Calu3 (cell line): ENCODE measurements at regions not wholly inside any gene's neighbourhood (a gene's known extent, or its start where the extent isn't known, plus 50 kb on each side); places are given as distances from the start of the nearest gene placed in this dataset.

Experiments used
- BruUV-seq: library from RNA; stranded (reverse); fragments of 400-500 nt; replicated peaks from 2 replicates; lab custom pipeline; 2021; lab: Mats Ljungman, UMichigan
- CTCF ChIA-PET: fragments of 300-600 bp; sonication (Branson Sonifier 250); formaldehyde crosslinking; loops from one replicate; lab custom pipeline; 2022; ENCODE audit warnings: antibody characterized with exemption; lab: Charles Lee
- DNase-seq: peaks from one replicate; pipeline ENCODE4 v3.0.0; 2022
- H3K27ac Mint-ChIP-seq: one replicate; pipeline ENCODE4 v1.8.0; 2022; ENCODE audit warnings: mixed read lengths; ENCODE audit not compliant: unreplicated experiment
- H3K27me3 Mint-ChIP-seq: one replicate; pipeline ENCODE4 v1.8.0; 2022; ENCODE audit warnings: mixed read lengths; ENCODE audit not compliant: unreplicated experiment
- H3K36me3 Mint-ChIP-seq: one replicate; pipeline ENCODE4 v1.8.0; 2022; ENCODE audit warnings: mild to moderate bottlenecking, moderate library complexity, mixed read lengths; ENCODE audit not compliant: insufficient read depth, unreplicated experiment
- H3K4me1 Mint-ChIP-seq: one replicate; pipeline ENCODE4 v1.8.0; 2022; ENCODE audit warnings: mild to moderate bottlenecking, low read depth, mixed read lengths; ENCODE audit not compliant: unreplicated experiment
- H3K4me3 Mint-ChIP-seq: one replicate; pipeline ENCODE4 v1.8.0; 2022; ENCODE audit warnings: mild to moderate bottlenecking, low read depth, moderate library complexity, mixed read lengths; ENCODE audit not compliant: unreplicated experiment
- H3K9me3 Mint-ChIP-seq: one replicate; pipeline ENCODE4 v1.8.0; 2022; ENCODE audit warnings: low read depth, mixed read lengths; ENCODE audit not compliant: unreplicated experiment
- CTCF ChIP-seq: fragments of 200-600 bp; IDR thresholded peaks from one replicate; pipeline ENCODE4 v1.8.0; 2022; ENCODE audit warnings: antibody characterized with exemption; ENCODE audit not compliant: unreplicated experiment
- intact Hi-C: fragments of 100-400 bp; cut with micrococcal nuclease; formaldehyde crosslinking; loops from one replicate; pipeline ENCODE4 v1.10.0; 2022; ENCODE audit not compliant: unreplicated experiment

- intact Hi-C loops: no loop called here
- H3K9me3 Mint-ChIP-seq: no peaks in the 10 kb centered on the region
- H3K36me3 Mint-ChIP-seq: no peaks in the 10 kb centered on the region
- no peak overlapping the region for H3K4me3 Mint-ChIP-seq
- DNase-seq: no peak
- CTCF ChIA-PET: no interaction called here
- no peaks in the 10 kb centered on the region for H3K27me3 Mint-ChIP-seq
- H3K4me1 Mint-ChIP-seq: no peaks in the 10 kb centered on the region
- H3K27ac Mint-ChIP-seq: no peak overlapping the region
- TF ChIP-seq CTCF: no peak
- no TSS peak for BruUV-seq
Measured at GRCh38 chr5:39783756-39784421, 359.1 kb upstream of the DAB2 start.

GRCh38 chr5:39780347-39780746, 355.6 kb upstream of the DAB2 start:
- TF ChIP-seq CTCF: no peak
- Mint-ChIP-seq H3K9me3 (no peaks in the 10 kb centered on the region), H3K4me3 (no peak overlapping the region), H3K27me3 (no peaks in the 10 kb centered on the region), H3K27ac (no peak overlapping the region), H3K36me3 (no peaks in the 10 kb centered on the region), H3K4me1 (peaks cover 10% of the 10 kb centered on the region)
- BruUV-seq: no TSS peak
- intact Hi-C loops: no loop called here
- CTCF ChIA-PET: no interaction called here
- no peak for DNase-seq

GRCh38 chr5:39779831-39780230, 355.1 kb upstream of the DAB2 start:
- no peak for TF ChIP-seq CTCF
- BruUV-seq: no TSS peak
- Mint-ChIP-seq H3K4me3 (no peak overlapping the region), H3K36me3 (no peaks in the 10 kb centered on the region), H3K27ac (no peak overlapping the region), H3K27me3 (no peaks in the 10 kb centered on the region), H3K4me1 (peaks cover 15% of the 10 kb centered on the region), H3K9me3 (no peaks in the 10 kb centered on the region)
- CTCF ChIA-PET: no interaction called here
- intact Hi-C loops: no loop called here
- DNase-seq: no peak

- H3K4me1 Mint-ChIP-seq: peaks cover 21% of the 10 kb centered on the region
- BruUV-seq: no TSS peak
- CTCF ChIA-PET: interaction anchor here (0.7 kb wide), 1 partner anchor 130 kb away, joined by 5 read pairs; no protein-coding TSS in a partner anchor
- H3K4me3 Mint-ChIP-seq: no peak overlapping the region
- H3K27me3 Mint-ChIP-seq: no peaks in the 10 kb centered on the region
- peak overlapping the region; percentile 36 for H3K27ac Mint-ChIP-seq
- H3K9me3 Mint-ChIP-seq: no peaks in the 10 kb centered on the region
- no peak for TF ChIP-seq CTCF
- DNase-seq: no peak
- H3K36me3 Mint-ChIP-seq: no peaks in the 10 kb centered on the region
- intact Hi-C loops: no loop called here
Measured at GRCh38 chr5:39775797-39776365, 351.1 kb upstream of the DAB2 start.
